ENCODE measurements at regions not wholly inside any gene's neighbourhood (a gene's known extent, or its start where the extent isn't known, plus 50 kb on each side); places are given as distances from the start of the nearest gene placed in this dataset.

DNA sequence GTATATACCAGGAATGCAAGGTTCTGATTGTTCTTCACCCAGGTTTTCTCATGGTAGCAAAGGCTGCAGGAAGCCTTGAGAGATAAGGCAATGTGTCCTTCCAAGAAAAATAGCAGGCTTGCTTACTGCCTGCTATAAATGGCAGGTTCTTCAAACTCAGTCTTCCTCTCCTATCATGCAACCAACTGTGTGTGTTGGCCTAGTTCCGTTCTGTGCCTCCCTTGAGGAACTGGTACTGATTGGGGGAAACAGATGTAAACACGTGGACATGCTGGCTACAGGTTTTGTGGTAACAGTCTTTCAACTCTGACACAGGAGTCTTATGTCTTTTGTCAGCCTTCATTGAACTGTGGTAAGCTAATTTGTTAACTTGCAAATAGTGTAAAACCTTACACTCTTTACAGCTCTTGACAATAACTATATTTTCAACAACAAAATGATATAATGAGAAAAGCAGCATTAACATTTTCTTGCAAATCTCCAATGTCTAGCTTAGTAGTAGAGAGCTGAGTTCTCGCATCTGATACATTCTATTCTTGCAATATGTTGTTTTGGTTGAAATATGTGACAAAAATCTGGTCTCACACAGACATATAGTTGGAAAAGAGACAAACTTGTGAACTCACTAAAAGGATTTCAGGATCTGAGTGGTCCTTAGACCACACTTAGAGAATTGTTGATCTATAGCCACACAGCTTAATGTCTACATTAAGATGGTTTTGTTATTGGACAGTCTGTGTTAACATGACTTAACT is 54.7 kb upstream of the LSM8 start:
- no peaks in the 10 kb centered on the region for H3K4me1 ChIP-seq (ENCODE audit: insufficient read depth)
- in situ Hi-C loops (cut with MboI): no loop called here
- H3K36me3 ChIP-seq (ENCODE audit: low read depth): no peaks in the 10 kb centered on the region
- H3K4me2 ChIP-seq (ENCODE audit: unreplicated experiment): no peak overlapping the region
- WGBS, 2 experiments (ENCODE audit: low coverage in 1 of 2, low lambda C conversion rate in 2 of 2, missing lambda C conversion rate in 2 of 2): 5 to 6% methylated on average over 3 of the region's 3 CpGs
- no peak overlapping the region for H3K27ac ChIP-seq
- no peaks in the 10 kb centered on the region for H3K27me3 ChIP-seq (replicated peaks; ENCODE audit: insufficient read depth)
- no peak overlapping the region for H3K9ac ChIP-seq
- TF ChIP-seq EZH2phosphoT487 (IDR thresholded peaks at IDR 0.05; ENCODE audit: insufficient read depth, low read depth) (no peak), EZH2 (IDR thresholded peaks at IDR 0.05; ENCODE audit: insufficient read depth, poor library complexity, severe bottlenecking) (no peak)
- no peaks in the 10 kb centered on the region for H3K9me2 ChIP-seq (ENCODE audit: insufficient read depth)
- H3K9me3 ChIP-seq (ENCODE audit: low read depth): no peaks in the 10 kb centered on the region
- no peaks in the 10 kb centered on the region for H4K20me1 ChIP-seq (ENCODE audit: insufficient read depth)
- H2AFZ ChIP-seq: no peak overlapping the region
- H3K4me3 ChIP-seq: no peak overlapping the region
- no peaks in the 10 kb centered on the region for H3F3A ChIP-seq (ENCODE audit: insufficient read depth)
- no peak for DNase-seq
- no peaks in the 10 kb centered on the region for H3K79me2 ChIP-seq (ENCODE audit: insufficient read depth)

DNA sequence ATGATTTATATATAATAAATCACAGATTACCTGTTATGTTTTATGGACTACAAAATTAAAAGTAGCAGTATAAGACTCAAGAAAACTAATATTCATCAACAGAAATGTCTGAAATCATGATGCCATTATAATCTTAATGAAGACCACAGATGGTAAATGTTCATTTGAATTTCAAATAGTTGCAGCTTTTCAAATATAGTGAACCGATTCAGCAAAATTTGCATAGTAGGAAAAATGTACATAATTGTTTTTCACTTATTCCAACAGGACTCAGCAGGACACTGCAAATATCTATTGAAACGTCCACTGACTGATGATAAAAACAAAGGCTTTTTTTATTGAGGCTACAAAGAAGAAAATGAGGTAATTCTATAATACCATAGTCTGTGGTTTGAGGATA is 51.2 kb upstream of the LSM8 start:
- no peak overlapping the region for H3K27ac ChIP-seq
- no peaks in the 10 kb centered on the region for H3F3A ChIP-seq (ENCODE audit: insufficient read depth)
- H4K20me1 ChIP-seq (ENCODE audit: insufficient read depth): no peaks in the 10 kb centered on the region
- 6 to 8% methylated on average over 2 of the region's 2 CpGs for WGBS, 2 experiments (ENCODE audit: low coverage in 1 of 2, low lambda C conversion rate in 2 of 2, missing lambda C conversion rate in 2 of 2)
- no peak overlapping the region for H3K4me2 ChIP-seq (ENCODE audit: unreplicated experiment)
- H3K9ac ChIP-seq: no peak overlapping the region
- H3K27me3 ChIP-seq (replicated peaks; ENCODE audit: insufficient read depth): no peaks in the 10 kb centered on the region
- H3K4me1 ChIP-seq (ENCODE audit: insufficient read depth): no peaks in the 10 kb centered on the region
- H3K79me2 ChIP-seq (ENCODE audit: insufficient read depth): no peaks in the 10 kb centered on the region
- no peaks in the 10 kb centered on the region for H3K9me2 ChIP-seq (ENCODE audit: insufficient read depth)
- H2AFZ ChIP-seq: no peak overlapping the region
- in situ Hi-C loops (cut with MboI): no loop called here
- no peak for TF ChIP-seq EZH2 (IDR thresholded peaks at IDR 0.05; ENCODE audit: insufficient read depth, poor library complexity, severe bottlenecking)
- TF ChIP-seq EZH2phosphoT487 (IDR thresholded peaks at IDR 0.05; ENCODE audit: insufficient read depth, low read depth): no peak
- no peaks in the 10 kb centered on the region for H3K9me3 ChIP-seq (ENCODE audit: low read depth)
- no peaks in the 10 kb centered on the region for H3K36me3 ChIP-seq (ENCODE audit: low read depth)
- DNase-seq: no peak
- no peak overlapping the region for H3K4me3 ChIP-seq

Data from GM23248 (cell line).